ENCODE measurements at regions not wholly inside any gene's neighbourhood (a gene's known extent, or its start where the extent isn't known, plus 50 kb on each side); places are given as distances from the start of the nearest gene placed in this dataset.

- no peak for TF ChIP-seq CUX1 (IDR thresholded peaks at IDR 0.05; ENCODE audit: insufficient replicate concordance, low read depth, low read length)
- TF ChIP-seq HDAC6 (IDR thresholded peaks at IDR 0.05; ENCODE audit: unreplicated experiment): no peak
- no peak for TF ChIP-seq MXI1 (IDR thresholded peaks at IDR 0.05; ENCODE audit: low read depth, low read length)
- no peak for TF ChIP-seq RBBP5 (conservative IDR thresholded peaks at IDR 0.05)
- no peak for TF ChIP-seq SRF (IDR thresholded peaks at IDR 0.05; ENCODE audit: low read depth in 2 of 2, low read length in 2 of 2)
- TF ChIP-seq ELK1 (IDR thresholded peaks at IDR 0.05; ENCODE audit: low read depth, low read length): no peak
- TF ChIP-seq POLR2A (IDR thresholded peaks at IDR 0.05; ENCODE audit: low read depth, low read length): no peak
- no peak for TF ChIP-seq HDAC2 (IDR thresholded peaks at IDR 0.05)
Observed at GRCh38 chr16:26648851-26649250, 417.9 kb upstream of the C16orf82 start (continued).

Data from GM12878 (cell line).